Rectal smooth muscle tissue (tissue), 1 donor: ENCODE measurements at regions not wholly inside any gene's neighbourhood (a gene's known extent, or its start where the extent isn't known, plus 50 kb on each side); places are given as distances from the start of the nearest gene placed in this dataset.

Source experiments
- H3K27ac ChIP-seq: one replicate; pipeline ENCODE4 v1.7.0; 2013; ENCODE audit warnings: low read depth, low read length, inconsistent platforms
- H3K27me3 ChIP-seq: one replicate; pipeline ENCODE4 v1.7.0; 2013; ENCODE audit warnings: low read length; ENCODE audit not compliant: control insufficient read depth, insufficient read depth
- H3K36me3 ChIP-seq: one replicate; pipeline ENCODE4 v1.7.0; 2013; ENCODE audit warnings: low read length; ENCODE audit not compliant: control insufficient read depth, insufficient read depth
- H3K4me1 ChIP-seq: one replicate; pipeline ENCODE4 v1.7.0; 2013; ENCODE audit warnings: low read length; ENCODE audit not compliant: control insufficient read depth, insufficient read depth
- H3K4me3 ChIP-seq: one replicate; pipeline ENCODE4 v1.7.0; 2013; ENCODE audit warnings: low read length
- H3K9ac ChIP-seq: one replicate; pipeline ENCODE4 v1.7.0; 2013; ENCODE audit warnings: low read length

DNA sequence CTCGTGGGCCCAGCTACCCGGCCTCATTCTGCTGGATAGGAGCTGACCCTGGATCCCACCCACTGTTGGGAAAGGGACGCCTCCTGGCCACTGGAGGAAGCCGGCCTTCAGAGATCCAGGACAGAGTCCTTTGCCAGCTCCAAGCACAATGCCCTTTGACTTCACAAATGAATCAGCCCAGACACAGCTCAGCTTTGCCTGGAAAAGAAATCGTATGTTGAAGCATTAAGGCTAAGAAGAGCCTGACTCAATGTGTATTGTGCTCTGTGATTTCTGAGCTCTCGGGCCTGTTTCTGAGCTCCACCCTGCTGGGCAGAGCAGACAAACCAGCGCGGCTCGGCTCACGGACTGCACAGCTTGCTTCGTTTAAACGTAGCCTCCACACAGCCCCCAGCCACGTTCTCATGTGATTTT is 162.9 kb upstream of the APCDD1 start:
- peak overlapping the region; percentile 0 for H3K27ac ChIP-seq
- H3K4me3 ChIP-seq = no peak overlapping the region
- no peaks in the 10 kb centered on the region for H3K36me3 ChIP-seq
- no peak overlapping the region for H3K9ac ChIP-seq
- no peaks in the 10 kb centered on the region for H3K27me3 ChIP-seq
- H3K4me1 ChIP-seq = no peaks in the 10 kb centered on the region

DNA sequence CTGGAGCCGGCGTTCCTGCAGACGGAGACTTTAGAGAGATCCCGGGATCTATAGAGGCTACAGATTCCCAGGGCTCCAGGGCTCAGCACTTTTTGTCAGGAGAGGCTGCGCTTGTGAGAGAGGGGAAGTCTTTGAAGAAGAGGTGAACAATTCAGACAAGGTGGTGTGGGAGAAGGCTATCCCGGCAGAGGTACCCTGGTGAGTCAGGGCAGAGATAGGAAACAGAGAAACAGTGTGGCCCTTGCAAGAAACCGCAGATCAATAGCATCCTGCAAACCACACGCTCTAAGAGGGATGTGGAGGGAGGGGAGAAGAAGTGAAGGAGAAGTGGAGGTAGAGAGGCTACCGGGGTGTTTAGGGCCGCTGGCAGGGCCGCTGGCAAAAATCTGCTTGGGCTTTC is 160.5 kb upstream of the APCDD1 start:
- H3K9ac ChIP-seq = no peak overlapping the region
- H3K27ac ChIP-seq = no peak overlapping the region
- no peaks in the 10 kb centered on the region for H3K36me3 ChIP-seq
- no peaks in the 10 kb centered on the region for H3K4me1 ChIP-seq
- H3K4me3 ChIP-seq = no peak overlapping the region
- H3K27me3 ChIP-seq = no peaks in the 10 kb centered on the region

DNA sequence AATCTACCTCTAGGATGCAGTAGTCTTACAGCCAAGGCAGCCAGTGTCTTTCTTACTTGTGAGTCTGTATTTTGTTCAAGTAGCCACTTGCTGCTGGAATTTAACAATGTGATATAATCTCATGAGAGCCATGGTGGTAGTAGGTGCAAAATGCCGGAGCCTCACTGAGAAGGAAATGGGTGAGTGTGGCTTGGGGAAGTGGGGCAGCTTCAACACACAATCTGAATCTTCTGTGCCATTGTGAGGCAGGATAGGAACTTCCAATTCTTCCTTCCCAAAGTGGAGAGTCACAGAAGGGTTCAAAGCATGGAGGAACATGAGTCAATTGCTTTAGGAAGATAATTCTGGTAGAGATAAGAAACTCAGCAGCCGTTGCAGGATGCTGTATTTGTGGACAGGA is 158.7 kb upstream of the APCDD1 start:
- H3K36me3 ChIP-seq = no peaks in the 10 kb centered on the region
- no peak overlapping the region for H3K9ac ChIP-seq
- H3K4me1 ChIP-seq = no peaks in the 10 kb centered on the region
- H3K27ac ChIP-seq = no peak overlapping the region
- H3K4me3 ChIP-seq = no peak overlapping the region
- H3K27me3 ChIP-seq = no peaks in the 10 kb centered on the region

DNA sequence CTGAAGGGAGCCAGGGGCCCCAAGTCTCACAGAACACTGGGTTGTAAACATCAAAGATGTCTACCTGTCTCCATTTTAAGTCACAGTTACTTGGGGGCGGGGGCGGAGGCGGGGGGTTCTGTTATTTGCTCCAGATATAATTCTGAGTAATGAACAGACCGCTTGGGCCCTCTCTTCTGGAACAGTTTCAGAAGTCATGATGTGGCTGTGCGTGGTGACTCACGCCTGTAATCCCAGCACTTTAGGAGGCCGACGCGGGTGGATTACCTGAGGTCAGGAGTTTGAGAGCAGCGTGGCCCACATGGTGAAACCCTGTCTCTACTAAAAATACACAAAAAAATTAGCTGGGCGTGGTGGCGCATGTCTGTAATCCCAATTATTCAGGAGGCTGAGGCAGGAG is 157.9 kb upstream of the APCDD1 start:
- no peak overlapping the region for H3K9ac ChIP-seq
- no peaks in the 10 kb centered on the region for H3K27me3 ChIP-seq
- H3K36me3 ChIP-seq = no peaks in the 10 kb centered on the region
- H3K4me3 ChIP-seq = no peak overlapping the region
- no peak overlapping the region for H3K27ac ChIP-seq
- no peaks in the 10 kb centered on the region for H3K4me1 ChIP-seq

DNA sequence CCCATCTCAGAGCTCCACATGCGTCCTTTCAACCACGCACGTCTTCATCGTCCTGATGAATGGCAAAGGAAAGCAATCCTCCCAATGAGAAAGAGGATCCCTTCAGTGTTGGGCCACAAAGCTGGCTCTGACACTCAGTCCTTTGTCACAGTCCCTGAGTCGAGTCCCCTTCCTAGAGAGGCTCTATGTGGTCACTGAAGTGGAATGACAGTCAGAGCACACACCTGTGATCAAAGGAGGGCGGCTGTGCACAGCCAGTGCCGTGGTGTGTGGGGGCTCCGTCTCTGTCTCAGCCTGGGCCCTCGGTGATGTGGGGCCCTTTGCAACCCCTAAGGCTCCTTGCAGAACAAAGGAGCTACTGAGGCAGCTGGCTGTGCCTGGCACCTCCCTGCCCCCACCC is 157.3 kb upstream of the APCDD1 start:
- Histone ChIP-seq H3K9ac (no peak overlapping the region), H3K4me1 (no peaks in the 10 kb centered on the region), H3K4me3 (no peak overlapping the region), H3K36me3 (no peaks in the 10 kb centered on the region), H3K27me3 (no peaks in the 10 kb centered on the region), H3K27ac (no peak overlapping the region)

DNA sequence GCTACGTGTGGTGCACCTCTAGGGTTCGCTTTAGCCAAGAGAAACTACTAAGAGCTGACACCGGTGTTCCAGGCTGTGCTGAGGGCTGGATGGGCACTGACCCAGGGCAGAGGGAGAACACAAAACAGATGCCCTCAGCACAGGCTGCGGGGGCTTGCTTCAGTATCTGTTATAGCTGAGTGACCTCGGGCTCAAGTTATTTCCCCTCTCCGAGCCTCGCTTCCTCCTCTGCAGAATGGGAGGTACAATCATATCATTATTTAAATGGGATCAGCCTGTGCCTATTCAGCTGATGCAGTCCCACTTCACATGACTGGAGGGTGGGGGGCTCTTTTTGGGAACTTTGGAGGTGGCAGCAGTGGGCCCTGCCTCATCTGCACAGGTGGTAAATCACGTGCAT is 156.1 kb upstream of the APCDD1 start:
- Histone ChIP-seq H3K9ac (no peak overlapping the region), H3K27me3 (no peaks in the 10 kb centered on the region), H3K4me3 (no peak overlapping the region)

DNA sequence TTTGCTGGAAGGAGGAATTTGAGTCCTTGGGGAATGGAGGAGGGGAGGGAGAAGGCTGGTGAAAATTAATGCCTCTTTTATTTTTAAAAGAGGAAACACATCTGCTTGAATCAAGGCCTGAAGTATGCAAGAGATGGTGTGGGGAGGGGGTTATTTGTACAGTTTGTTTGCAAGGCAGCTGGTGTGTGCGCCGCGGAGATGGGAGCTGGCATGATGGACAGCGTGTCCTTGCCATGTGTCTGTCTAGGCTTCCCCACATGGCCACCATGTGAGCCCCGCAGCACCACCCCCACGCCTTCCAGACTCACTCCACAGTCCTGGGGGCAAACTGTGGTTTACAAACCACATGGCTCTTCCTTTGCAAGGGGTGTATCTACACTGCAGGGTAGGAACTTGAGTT is 154.8 kb upstream of the APCDD1 start:
- Histone ChIP-seq H3K27ac (no peak overlapping the region), H3K27me3 (no peaks in the 10 kb centered on the region), H3K4me1 (no peaks in the 10 kb centered on the region), H3K9ac (no peak overlapping the region), H3K36me3 (no peaks in the 10 kb centered on the region), H3K4me3 (no peak overlapping the region)

More for the DNA sequence above, 156.1 kb upstream of the APCDD1 start:
- no peaks in the 10 kb centered on the region for H3K36me3 ChIP-seq
- H3K4me1 ChIP-seq = no peaks in the 10 kb centered on the region
- H3K27ac ChIP-seq = no peak overlapping the region

DNA sequence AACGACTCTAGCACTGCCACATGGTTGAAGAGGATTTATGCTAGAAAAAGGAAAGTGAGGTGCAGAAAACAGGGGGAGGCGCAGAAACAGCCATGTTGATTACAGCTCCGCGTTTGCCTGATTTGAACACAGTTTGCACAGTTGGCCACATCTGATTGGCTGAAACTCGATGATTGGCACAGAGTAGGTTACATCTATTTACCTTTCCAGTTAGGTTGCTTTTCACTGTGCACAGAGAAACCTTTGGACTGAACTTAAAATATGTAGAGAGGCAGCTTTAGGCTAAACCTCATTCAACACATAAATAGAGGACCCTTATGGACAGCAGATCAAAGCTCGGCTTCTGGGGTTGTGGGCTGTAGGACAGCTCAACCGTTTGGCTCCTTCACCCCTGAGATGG is 153.7 kb upstream of the APCDD1 start:
- no peak overlapping the region for H3K4me3 ChIP-seq
- H3K9ac ChIP-seq = no peak overlapping the region
- H3K36me3 ChIP-seq = no peaks in the 10 kb centered on the region
- no peaks in the 10 kb centered on the region for H3K27me3 ChIP-seq
- no peak overlapping the region for H3K27ac ChIP-seq
- no peaks in the 10 kb centered on the region for H3K4me1 ChIP-seq

DNA sequence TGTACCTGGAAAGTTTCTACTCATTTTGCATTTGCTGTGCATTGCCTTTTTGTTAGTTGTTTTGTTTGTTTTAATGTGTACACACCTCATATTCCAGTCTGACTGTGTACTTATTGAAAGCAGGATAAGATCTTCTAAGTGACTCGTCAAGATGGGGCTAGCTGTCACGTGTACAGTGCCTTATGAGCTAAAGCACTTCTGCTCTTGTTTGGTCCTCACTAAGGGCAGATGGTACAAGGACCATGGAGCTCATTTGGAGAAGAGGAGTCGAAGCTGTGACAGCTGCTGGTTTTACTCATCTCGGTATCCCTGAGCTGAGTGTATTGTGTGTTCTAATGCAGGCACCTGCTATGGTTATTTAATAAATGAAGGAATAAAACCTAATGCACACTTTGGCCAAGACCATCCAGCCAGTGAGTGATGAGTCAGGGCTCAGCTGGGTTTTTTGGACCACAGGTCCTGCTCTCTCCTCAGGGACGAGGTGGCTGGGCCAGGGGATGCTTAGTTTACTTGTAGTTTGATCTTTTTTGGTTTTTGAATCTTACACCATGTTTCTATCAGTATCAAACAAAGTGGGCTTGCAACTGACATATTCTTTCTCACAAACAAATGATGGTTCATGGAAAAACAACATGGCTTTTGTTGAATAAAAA is 152.5 kb upstream of the APCDD1 start:
- no peaks in the 10 kb centered on the region for H3K27me3 ChIP-seq
- H3K4me1 ChIP-seq = no peaks in the 10 kb centered on the region
- no peaks in the 10 kb centered on the region for H3K36me3 ChIP-seq
- H3K27ac ChIP-seq = no peak overlapping the region
- no peak overlapping the region for H3K9ac ChIP-seq
- H3K4me3 ChIP-seq = no peak overlapping the region

DNA sequence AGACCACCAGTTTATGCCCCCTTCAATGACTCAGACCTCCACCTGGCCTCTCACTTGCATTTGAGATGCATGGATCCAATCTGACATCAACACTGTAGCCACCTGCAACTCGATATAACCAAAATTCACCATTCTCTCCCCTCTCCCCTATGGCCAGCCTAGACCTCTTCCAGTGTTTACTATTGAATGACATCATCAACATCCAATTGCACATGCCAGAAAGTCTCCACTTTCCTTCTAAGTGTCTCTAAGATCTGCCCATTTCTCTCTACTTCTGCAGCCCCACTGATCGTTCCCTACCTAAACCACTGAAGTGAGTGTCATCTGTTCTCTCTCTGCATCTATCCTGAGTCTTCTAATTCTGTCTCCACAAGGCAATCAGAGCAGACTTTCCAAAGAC is 151.3 kb upstream of the APCDD1 start:
- Histone ChIP-seq H3K9ac (no peak overlapping the region), H3K36me3 (no peaks in the 10 kb centered on the region), H3K4me3 (no peak overlapping the region), H3K27me3 (no peaks in the 10 kb centered on the region), H3K4me1 (no peaks in the 10 kb centered on the region), H3K27ac (no peak overlapping the region)

DNA sequence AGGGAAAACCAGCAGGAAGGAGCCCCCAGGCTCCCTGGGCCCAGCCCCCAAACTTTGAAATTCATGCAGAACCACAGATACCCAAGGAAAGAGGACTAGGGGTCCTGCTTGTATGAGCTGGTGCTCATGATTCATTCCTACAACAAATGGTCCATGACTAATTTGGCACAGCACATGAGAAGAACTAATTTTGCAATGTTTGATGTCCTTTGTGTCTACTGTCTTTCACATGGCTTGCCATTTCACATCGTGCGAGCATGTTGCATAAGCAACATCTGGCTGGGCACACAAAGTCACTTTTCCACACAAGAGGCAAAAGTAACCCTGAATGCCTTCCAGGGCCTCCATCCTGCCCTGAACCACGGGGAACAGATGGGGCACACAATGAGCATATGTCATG is 149.6 kb upstream of the APCDD1 start:
- Histone ChIP-seq H3K4me3 (no peak overlapping the region), H3K27me3 (no peaks in the 10 kb centered on the region), H3K9ac (no peak overlapping the region), H3K36me3 (no peaks in the 10 kb centered on the region), H3K27ac (no peak overlapping the region), H3K4me1 (no peaks in the 10 kb centered on the region)

DNA sequence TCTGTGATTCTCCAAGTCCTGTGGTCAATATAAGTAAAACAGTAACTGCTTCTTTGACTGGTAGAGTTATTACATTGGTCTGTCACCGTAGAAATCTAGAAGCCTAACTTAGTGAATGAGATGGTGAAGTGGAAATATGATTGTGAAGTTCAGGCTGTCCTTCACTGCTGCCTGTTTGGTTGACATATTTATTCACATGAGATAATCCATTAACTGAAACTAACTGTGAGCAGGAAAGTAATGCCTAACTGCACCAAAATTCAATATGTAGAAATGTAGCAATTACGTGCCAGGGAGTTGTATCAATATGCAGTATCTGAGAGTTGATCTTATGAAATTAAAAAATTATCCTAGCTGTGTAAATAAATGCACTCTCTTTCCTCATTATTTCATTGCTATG is 147.7 kb upstream of the APCDD1 start:
- H3K9ac ChIP-seq = no peak overlapping the region
- no peak overlapping the region for H3K4me3 ChIP-seq
- no peaks in the 10 kb centered on the region for H3K27me3 ChIP-seq
- no peak overlapping the region for H3K27ac ChIP-seq
- H3K4me1 ChIP-seq = no peaks in the 10 kb centered on the region
- no peaks in the 10 kb centered on the region for H3K36me3 ChIP-seq

DNA sequence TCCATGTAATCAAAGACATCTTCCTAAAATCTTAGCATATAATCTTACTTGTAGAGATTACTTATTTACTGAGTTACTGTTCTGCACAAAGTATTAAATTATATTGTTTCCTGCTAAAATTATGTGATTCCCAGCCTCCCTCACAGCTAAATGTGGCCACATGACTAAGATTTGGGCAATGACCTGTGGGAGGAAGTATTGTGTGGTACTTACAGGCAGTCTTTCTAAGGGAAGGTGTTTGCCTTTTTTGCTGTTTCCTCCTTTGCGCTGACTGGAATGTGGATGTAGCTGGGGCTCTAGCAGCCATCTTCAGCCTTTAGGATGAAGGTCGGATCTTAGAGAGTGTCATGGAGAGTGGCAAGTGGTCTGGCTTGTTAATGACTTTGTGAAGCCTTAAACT is 146.3 kb upstream of the APCDD1 start:
- no peaks in the 10 kb centered on the region for H3K27me3 ChIP-seq
- H3K36me3 ChIP-seq = no peaks in the 10 kb centered on the region
- H3K4me3 ChIP-seq = no peak overlapping the region
- H3K27ac ChIP-seq = no peak overlapping the region
- no peak overlapping the region for H3K9ac ChIP-seq
- H3K4me1 ChIP-seq = no peaks in the 10 kb centered on the region
